SK-N-MC (cell line): ENCODE measurements at regions not wholly inside any gene's neighbourhood (a gene's known extent, or its start where the extent isn't known, plus 50 kb on each side); places are given as distances from the start of the nearest gene placed in this dataset.

Experiments used
- EZH2 ChIP-seq: fragments of 200-600 bp; sonication (generic); IDR thresholded peaks from one replicate; pipeline ENCODE4 v1.6.1; 2017; ENCODE audit warnings: antibody characterized with exemption
- POLR2AphosphoS5 ChIP-seq: IDR thresholded peaks from 2 replicates; pipeline ENCODE4 v1.6.1; 2012; ENCODE audit warnings: mild to moderate bottlenecking, low read depth, low read length, borderline replicate concordance

- TF ChIP-seq EZH2 (no peak), POLR2AphosphoS5 (no peak)
Observed at GRCh38 chr7:32214913-32215312, 144.7 kb upstream of the PDE1C start.
